ENCODE measurements at regions not wholly inside any gene's neighbourhood (a gene's known extent, or its start where the extent isn't known, plus 50 kb on each side); places are given as distances from the start of the nearest gene placed in this dataset.

DNA sequence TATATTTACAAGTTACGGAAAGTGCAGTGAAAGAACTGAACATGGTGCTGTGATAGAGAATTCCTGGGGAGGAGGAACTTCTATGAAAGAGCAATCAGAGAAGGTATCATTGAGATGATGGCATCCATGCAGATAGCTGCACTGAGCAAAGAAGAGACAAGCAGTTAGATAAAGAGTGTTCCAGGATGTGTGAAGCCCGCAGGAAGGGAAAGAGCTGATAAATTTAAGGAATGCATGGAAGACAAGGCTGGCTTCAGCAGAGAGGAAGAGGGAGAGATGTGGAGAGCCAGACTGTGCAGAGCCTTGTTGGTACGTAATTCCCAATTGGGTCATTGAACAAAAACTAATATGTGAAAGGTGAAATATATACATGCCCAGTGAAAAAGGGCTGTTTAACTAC, 538.9 kb downstream of the INHBA start:
- DNase-seq (ENCODE audit: extremely low read depth, low read depth), result no peak
- H3K4me3 ChIP-seq (replicated peaks; ENCODE audit: low read depth, low read length), result no peak overlapping the region
- TF ChIP-seq, protein P1, sequence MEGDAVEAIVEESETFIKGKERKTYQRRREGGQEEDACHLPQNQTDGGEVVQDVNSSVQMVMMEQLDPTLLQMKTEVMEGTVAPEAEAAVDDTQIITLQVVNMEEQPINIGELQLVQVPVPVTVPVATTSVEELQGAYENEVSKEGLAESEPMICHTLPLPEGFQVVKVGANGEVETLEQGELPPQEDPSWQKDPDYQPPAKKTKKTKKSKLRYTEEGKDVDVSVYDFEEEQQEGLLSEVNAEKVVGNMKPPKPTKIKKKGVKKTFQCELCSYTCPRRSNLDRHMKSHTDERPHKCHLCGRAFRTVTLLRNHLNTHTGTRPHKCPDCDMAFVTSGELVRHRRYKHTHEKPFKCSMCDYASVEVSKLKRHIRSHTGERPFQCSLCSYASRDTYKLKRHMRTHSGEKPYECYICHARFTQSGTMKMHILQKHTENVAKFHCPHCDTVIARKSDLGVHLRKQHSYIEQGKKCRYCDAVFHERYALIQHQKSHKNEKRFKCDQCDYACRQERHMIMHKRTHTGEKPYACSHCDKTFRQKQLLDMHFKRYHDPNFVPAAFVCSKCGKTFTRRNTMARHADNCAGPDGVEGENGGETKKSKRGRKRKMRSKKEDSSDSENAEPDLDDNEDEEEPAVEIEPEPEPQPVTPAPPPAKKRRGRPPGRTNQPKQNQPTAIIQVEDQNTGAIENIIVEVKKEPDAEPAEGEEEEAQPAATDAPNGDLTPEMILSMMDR (IDR thresholded peaks at IDR 0.05; ENCODE audit: low read depth, low read length, missing control alignments), result no peak

DNA sequence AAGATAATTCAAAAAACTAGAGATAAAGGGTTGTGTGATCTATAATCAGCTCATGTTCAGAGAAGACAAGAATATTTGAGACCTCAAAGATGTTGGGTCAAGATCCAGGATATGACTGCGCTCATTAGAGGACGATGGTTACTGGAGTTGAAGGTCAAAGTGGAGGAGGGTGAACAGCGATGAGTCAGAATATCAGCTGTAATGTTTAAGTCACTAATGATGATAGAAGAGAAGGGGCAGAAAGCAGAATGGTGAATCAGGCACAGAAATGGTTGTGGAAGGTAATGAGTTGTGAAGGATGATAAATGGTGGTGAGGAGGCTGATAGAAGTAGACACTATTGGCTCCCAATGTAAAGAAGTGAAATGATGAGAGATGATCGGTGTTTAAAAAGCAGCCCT, 540.3 kb downstream of the INHBA start:
- TF ChIP-seq, protein P1 (IDR thresholded peaks at IDR 0.05; ENCODE audit: low read depth, low read length, missing control alignments), result no peak
- DNase-seq (ENCODE audit: extremely low read depth, low read depth), result no peak
- H3K4me3 ChIP-seq (replicated peaks; ENCODE audit: low read depth, low read length), result no peak overlapping the region

DNA sequence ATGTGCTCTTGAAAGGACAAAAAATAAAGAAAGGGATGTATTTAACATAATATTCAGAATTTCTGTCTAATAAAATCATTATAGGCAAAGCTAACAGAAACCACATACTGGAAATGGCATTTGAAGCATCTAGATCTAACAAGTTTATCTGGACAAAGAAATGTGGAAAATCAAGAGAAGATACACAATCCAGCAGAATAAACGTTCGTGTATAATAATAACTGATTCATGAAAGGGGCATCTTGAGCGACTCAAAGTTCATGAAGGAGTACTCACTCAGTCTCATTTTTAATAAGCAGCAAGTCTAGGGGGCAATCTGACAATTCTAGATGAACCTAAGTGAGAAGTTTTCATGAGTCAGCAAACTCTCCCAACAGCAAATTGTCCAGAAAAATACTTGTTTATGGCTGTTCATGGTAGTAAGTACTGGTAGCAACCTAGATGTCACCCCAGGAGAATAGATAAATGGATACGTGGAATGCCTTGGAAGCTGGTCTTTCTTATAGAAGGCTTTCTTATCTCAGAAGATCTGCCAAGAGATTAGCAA, 541.8 kb downstream of the INHBA start:
- TF ChIP-seq, protein P1 (IDR thresholded peaks at IDR 0.05; ENCODE audit: low read depth, low read length, missing control alignments), result no peak
- no peak for DNase-seq (ENCODE audit: extremely low read depth, low read depth)
- no peak overlapping the region for H3K4me3 ChIP-seq (replicated peaks; ENCODE audit: low read depth, low read length)

DNA sequence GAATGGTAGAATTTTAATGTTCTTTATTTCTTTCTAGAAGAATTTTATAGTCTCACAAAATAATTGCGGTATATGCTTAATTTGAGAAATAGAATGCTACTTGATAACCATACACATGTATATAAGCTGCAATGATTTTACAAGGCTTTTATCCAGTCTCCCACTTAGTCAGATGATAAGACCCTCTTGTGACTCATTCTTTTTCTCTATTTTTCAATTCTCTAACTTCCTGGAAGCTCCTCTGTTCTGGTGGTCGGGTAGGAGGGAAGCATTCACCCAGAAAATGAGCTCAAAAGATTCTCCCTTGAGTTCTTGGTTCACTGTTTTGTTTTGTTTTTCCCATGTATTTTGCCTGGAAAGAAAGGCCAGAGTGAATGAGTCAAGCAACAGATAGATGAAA, 546.6 kb downstream of the INHBA start:
- TF ChIP-seq, protein P1 (IDR thresholded peaks at IDR 0.05; ENCODE audit: low read depth, low read length, missing control alignments), result no peak
- no peak overlapping the region for H3K4me3 ChIP-seq (replicated peaks; ENCODE audit: low read depth, low read length)
- no peak for DNase-seq (ENCODE audit: extremely low read depth, low read depth)

DNA sequence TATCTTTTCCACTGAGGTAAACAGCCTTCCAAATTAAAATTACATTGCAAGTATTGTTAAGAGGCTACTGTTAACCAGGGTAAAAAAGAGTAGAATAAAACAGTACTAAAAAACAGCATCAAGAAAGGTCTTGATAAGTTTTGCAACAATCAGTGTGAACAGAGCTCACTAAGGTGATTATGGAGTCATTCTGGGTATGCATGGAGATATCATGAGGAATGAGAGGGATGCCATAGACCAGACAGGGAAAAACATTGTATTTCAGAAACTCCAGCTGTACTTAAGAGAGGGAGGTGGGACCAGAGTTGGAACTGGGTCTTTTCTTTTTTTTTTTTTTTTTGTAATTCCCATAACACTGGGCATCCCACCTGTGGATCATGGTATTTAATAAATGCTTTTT, 549.6 kb downstream of the INHBA start:
- TF ChIP-seq, protein P1 (IDR thresholded peaks at IDR 0.05; ENCODE audit: low read depth, low read length, missing control alignments), result no peak
- no peak overlapping the region for H3K4me3 ChIP-seq (replicated peaks; ENCODE audit: low read depth, low read length)
- DNase-seq (ENCODE audit: extremely low read depth, low read depth), result no peak

DNA sequence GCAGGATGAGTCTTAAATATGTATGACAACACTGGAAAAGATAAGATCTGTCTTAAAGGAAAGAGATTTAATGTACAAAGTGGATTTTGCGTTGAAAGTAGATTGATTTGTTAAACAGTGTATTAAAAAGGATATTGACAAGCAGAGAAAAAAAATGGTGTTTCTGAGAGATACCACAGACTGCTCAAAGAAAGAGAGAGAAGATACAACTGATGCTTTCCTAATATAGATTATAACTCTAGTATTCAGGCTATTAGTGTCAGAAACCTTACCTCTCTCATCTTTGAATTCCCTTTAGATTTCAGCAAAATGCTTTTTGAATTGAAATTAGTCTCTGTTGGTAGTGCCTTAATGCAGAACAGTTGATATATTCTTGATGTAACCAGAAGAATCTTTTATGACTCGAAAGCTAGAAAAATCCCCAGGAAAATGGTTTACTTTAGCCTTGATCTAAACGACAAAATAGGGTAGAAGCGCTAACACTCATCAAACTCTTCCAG, 550.7 kb downstream of the INHBA start:
- no peak overlapping the region for H3K4me3 ChIP-seq (replicated peaks; ENCODE audit: low read depth, low read length)
- TF ChIP-seq, protein P1 (IDR thresholded peaks at IDR 0.05; ENCODE audit: low read depth, low read length, missing control alignments), result no peak
- DNase-seq (ENCODE audit: extremely low read depth, low read depth), result no peak

DNA sequence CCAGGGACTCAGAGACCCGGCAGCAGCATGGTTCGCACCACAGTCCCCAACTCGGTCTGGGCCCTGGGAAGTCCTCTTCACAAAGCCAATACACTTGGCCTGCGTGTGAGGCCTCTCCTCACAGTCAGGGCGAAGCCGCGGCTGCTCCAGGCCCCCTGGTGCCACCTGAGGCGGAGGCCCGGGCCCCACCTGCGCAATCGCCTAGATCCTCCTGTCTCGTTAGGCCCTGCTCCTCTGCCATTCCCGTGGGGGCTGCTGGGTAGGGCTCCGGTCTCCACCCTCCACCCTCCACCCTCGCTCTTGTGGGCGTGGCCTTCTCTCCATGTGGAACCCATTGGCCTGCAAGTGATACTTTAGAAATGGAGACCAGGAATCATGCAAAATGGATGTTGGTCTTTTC, 553.3 kb downstream of the INHBA start:
- DNase-seq (ENCODE audit: extremely low read depth, low read depth), result no peak
- TF ChIP-seq, protein P1 (IDR thresholded peaks at IDR 0.05; ENCODE audit: low read depth, low read length, missing control alignments), result no peak
- H3K4me3 ChIP-seq (replicated peaks; ENCODE audit: low read depth, low read length), result no peak overlapping the region

Measured in HFF-Myc (cell line).